OCI-LY7 (cell line): ENCODE measurements at regions not wholly inside any gene's neighbourhood (a gene's known extent, or its start where the extent isn't known, plus 50 kb on each side); places are given as distances from the start of the nearest gene placed in this dataset.

Experiments
- CTCF ChIP-seq: fragments of 200-600 bp; sonication (generic); conservative IDR thresholded peaks from 2 replicates; pipeline ENCODE4 v1.5.1; 2014; ENCODE audit warnings: mild to moderate bottlenecking, antibody characterized with exemption, low read length, moderate library complexity, mixed read lengths
- EZH2phosphoT487 ChIP-seq: fragments of 200-600 bp; sonication (generic); IDR thresholded peaks from 2 replicates; pipeline ENCODE4 v1.6.1; 2018; ENCODE audit warnings: low read depth, borderline replicate concordance, mild to moderate bottlenecking, mixed run types, antibody characterized with exemption, low read length, moderate library complexity, mixed read lengths

- TF ChIP-seq CTCF (no peak), EZH2phosphoT487 (no peak)
Observed at GRCh38 chr5:162230348-162230747, 162.8 kb downstream of the GABRG2 start.
